NCI-H1092 treated with DMSO at 0.1 percent for 48 hours (cell line): ENCODE measurements at regions not wholly inside any gene's neighbourhood (a gene's known extent, or its start where the extent isn't known, plus 50 kb on each side); places are given as distances from the start of the nearest gene placed in this dataset.
"Not testable (repeated sequence)": the region's sequence is repeated elsewhere in the genome, so short reads cannot be mapped to it uniquely, and the experiment has no call there.

Source experiments
- DNase-seq: peaks from one replicate; lab custom pipeline; 2025; lab: John Stamatoyannopoulos, UW

- DNase-seq, result no peak
These were observed 528.7 kb upstream of the FANCL start for GRCh38 chr2:58769864-58770234.

- DNase-seq, result no peak
These were observed 528.2 kb upstream of the FANCL start for GRCh38 chr2:58769111-58769863.

GRCh38 chr2:58768715-58769080 lies 527.6 kb upstream of the FANCL start:
- no peak for DNase-seq

- no peak for DNase-seq
These were observed 526.9 kb upstream of the FANCL start for GRCh38 chr2:58767828-58768714.

- no peak for DNase-seq
These were observed 523.4 kb upstream of the FANCL start for GRCh38 chr2:58764338-58765104.

GRCh38 chr2:58762176-58762781 lies 521.2 kb upstream of the FANCL start:
- DNase-seq, result no peak

- DNase-seq, result no peak
These were observed 516.8 kb upstream of the FANCL start for GRCh38 chr2:58757971-58758370.

GRCh38 chr2:58756336-58756735 lies 515.2 kb upstream of the FANCL start:
- DNase-seq, result no peak

GRCh38 chr2:58752507-58752906 lies 511.4 kb upstream of the FANCL start:
- DNase-seq, result not testable (repeated sequence)

- not testable (repeated sequence) for DNase-seq
These were observed 510.6 kb upstream of the FANCL start for GRCh38 chr2:58751676-58752075.

- no peak for DNase-seq
These were observed 507.9 kb upstream of the FANCL start for GRCh38 chr2:58749041-58749440.

- DNase-seq, result not testable (repeated sequence)
These were observed 504.2 kb upstream of the FANCL start for GRCh38 chr2:58745334-58745733.

GRCh38 chr2:58740426-58740825 lies 499.3 kb upstream of the FANCL start:
- no peak for DNase-seq

GRCh38 chr2:58739033-58739432 lies 497.9 kb upstream of the FANCL start:
- DNase-seq, result no peak

- peak; percentile 8 for DNase-seq
These were observed 493.2 kb upstream of the FANCL start for GRCh38 chr2:58734365-58734764.

GRCh38 chr2:58732999-58733398 lies 491.9 kb upstream of the FANCL start:
- no peak for DNase-seq

- no peak for DNase-seq
These were observed 490.4 kb upstream of the FANCL start for GRCh38 chr2:58731488-58731869.

- no peak for DNase-seq
These were observed 489.8 kb upstream of the FANCL start for GRCh38 chr2:58730764-58731487.

GRCh38 chr2:58727981-58728656 lies 487.0 kb upstream of the FANCL start:
- DNase-seq, result no peak

GRCh38 chr2:58721912-58722591 lies 480.9 kb upstream of the FANCL start:
- no peak for DNase-seq
